ENCODE measurements at regions not wholly inside any gene's neighbourhood (a gene's known extent, or its start where the extent isn't known, plus 50 kb on each side); places are given as distances from the start of the nearest gene placed in this dataset.

DNA sequence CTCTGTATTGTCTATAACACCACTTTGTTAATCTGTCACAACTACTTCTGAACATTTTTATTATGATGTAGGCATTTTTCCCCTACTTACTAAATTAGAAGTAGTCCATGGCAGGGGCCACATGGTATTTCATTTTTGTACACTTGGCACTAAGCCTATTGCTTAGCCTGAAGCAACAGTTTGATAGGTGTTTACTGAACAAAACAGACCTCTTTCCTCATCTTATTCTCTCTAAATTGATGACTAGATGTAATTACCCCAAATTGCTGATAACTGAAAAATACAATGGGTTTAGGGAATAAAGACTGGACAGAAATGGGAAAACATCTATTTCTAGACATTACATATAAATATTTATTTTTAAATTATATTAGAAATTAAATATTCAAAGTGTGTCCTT is 633.8 kb downstream of the SLCO4C1 start:
- TF ChIP-seq POLR2AphosphoS5 (IDR thresholded peaks at IDR 0.05; ENCODE audit: low read depth, low read length) (no peak), POLR2A (IDR thresholded peaks at IDR 0.05; ENCODE audit: low read depth, low read length) (no peak)
